ENCODE measurements at regions not wholly inside any gene's neighbourhood (a gene's known extent, or its start where the extent isn't known, plus 50 kb on each side); places are given as distances from the start of the nearest gene placed in this dataset.

DNA sequence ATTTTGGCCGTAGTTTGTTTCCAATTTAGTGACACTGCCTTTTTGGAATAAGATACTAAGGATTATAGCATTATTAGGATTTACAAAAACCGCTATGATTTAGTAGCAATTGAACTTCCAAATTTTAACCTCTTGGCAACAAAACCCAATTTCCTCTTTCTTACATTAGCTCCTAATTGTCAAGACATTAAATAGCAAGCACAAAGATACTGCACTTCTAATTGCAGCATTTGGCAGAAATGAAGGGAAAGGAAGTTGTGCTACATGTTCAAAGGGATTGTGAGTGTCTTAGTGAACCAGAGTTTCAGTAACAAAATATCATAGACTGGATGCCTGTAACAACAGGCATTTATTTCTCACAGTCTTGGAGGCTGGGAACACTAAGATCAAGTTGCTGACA is 99.9 kb downstream of the NUF2 start:
- POLR2A ChIA-PET = no interaction called here
- no peak for TF ChIP-seq L3MBTL2 (conservative IDR thresholded peaks at IDR 0.05)
- no peak for TF ChIP-seq BHLHE40 (IDR thresholded peaks at IDR 0.05; ENCODE audit: borderline replicate concordance)
- no peak for TF ChIP-seq LEF1 (IDR thresholded peaks at IDR 0.05; ENCODE audit: borderline replicate concordance)
- no peak for TF ChIP-seq FOXM1 (IDR thresholded peaks at IDR 0.05; ENCODE audit: borderline replicate concordance)
- TF ChIP-seq SUZ12 (IDR thresholded peaks at IDR 0.05) = no peak
- no peak for TF ChIP-seq ARNT (IDR thresholded peaks at IDR 0.05)
- no peak for TF ChIP-seq NFRKB (IDR thresholded peaks at IDR 0.05)
- TF ChIP-seq, protein P1, sequence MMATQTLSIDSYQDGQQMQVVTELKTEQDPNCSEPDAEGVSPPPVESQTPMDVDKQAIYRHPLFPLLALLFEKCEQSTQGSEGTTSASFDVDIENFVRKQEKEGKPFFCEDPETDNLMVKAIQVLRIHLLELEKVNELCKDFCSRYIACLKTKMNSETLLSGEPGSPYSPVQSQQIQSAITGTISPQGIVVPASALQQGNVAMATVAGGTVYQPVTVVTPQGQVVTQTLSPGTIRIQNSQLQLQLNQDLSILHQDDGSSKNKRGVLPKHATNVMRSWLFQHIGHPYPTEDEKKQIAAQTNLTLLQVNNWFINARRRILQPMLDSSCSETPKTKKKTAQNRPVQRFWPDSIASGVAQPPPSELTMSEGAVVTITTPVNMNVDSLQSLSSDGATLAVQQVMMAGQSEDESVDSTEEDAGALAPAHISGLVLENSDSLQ (IDR thresholded peaks at IDR 0.05) = no peak
- no peak for TF ChIP-seq HDGF (IDR thresholded peaks at IDR 0.05; ENCODE audit: borderline replicate concordance)
- no peak for TF ChIP-seq FOXA1 (IDR thresholded peaks at IDR 0.05)
- TF ChIP-seq TARDBP (IDR thresholded peaks at IDR 0.05) = no peak
- TF ChIP-seq ZNF384 (IDR thresholded peaks at IDR 0.05) = no peak
- no peak for TF ChIP-seq FOXK2 (IDR thresholded peaks at IDR 0.05)
- no peak for TF ChIP-seq SP1 (IDR thresholded peaks at IDR 0.05)
- no peak for TF ChIP-seq CTBP1 (IDR thresholded peaks at IDR 0.05; ENCODE audit: borderline replicate concordance)
- no peak for TF ChIP-seq ELF4 (IDR thresholded peaks at IDR 0.05)
- CTCF ChIA-PET = no interaction called here
- DNase-seq (ENCODE audit: extremely low spot score) = no peak

DNA sequence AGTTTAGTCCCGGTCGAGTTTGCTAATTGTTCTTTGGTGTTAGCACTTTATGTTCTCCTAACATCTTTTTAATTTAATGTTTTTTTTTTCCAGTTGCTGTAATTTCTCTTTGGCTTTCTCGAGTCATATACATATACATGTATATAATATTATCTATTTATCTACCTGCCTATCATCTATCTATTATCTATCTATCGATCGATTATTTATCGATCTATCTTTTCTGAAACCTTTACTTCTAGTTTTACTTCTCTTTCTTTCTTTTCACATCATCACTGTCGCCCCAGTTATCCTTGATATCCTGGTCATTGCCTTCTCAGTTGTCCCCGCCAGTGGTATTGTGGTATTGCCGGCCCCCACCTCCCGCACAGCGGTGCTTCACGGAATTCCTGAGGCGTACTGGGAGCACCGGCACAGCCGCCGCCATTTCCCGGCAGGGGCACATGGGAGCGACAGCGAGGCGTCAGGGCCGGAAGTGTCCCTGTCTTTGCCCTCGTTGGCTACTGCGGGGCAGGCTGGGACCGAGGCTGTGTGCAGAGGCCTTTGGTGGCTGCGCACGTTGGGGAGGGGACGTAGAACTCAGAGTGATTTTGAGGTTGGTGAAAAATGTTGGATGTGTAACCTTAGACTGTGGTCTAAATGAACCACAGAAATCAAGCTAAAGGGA is 101.1 kb downstream of the NUF2 start:
- POLR2A ChIA-PET = no interaction called here

DNA sequence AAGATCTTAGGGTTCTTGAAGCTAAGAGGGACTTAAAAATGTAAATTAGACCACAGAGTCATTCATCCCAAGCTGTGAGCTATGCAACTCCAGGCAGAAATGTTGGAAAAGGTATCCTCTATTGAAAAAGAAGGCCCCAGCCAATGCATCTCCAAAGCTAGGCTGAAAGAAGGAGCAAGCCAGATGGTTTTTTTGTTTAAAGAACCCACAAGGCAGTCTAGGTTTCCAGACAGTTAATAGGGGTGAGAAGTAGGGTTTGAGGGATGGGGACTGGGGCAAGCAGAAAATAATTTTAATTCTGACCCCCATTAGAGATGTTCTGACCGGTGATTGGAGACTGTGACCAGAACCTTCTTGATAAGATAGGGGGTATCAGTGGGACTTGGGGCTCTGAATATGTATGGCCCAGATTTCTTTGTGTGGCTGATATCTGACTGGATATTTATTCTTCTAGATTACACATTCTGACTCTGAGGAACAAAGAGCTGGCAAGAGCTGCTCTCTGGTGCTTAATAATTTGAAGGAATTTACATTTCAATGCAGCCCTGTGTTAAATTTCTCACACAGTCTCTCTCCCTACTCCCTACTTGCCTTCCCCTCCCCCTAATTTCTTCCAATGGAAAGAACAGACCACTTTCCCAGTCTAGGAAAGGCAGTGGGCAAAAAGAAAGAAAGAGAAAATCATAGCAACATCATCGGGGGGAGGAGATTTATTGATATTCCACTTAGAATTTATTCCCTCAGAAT is 104.9 kb downstream of the NUF2 start:
- no peak for DNase-seq (ENCODE audit: extremely low spot score)
- ChIA-PET CTCF (no interaction called here), POLR2A (no interaction called here)
- TF ChIP-seq, protein P1 (IDR thresholded peaks at IDR 0.05) = no peak
- no peak for TF ChIP-seq SUZ12 (IDR thresholded peaks at IDR 0.05)
- no peak for TF ChIP-seq L3MBTL2 (conservative IDR thresholded peaks at IDR 0.05)
- no peak for TF ChIP-seq FOXA1 (IDR thresholded peaks at IDR 0.05)
- TF ChIP-seq LEF1 (IDR thresholded peaks at IDR 0.05; ENCODE audit: borderline replicate concordance) = no peak
- TF ChIP-seq SP1 (IDR thresholded peaks at IDR 0.05) = no peak
- TF ChIP-seq ZNF384 (IDR thresholded peaks at IDR 0.05) = no peak
- no peak for TF ChIP-seq FOXK2 (IDR thresholded peaks at IDR 0.05)
- no peak for TF ChIP-seq NFRKB (IDR thresholded peaks at IDR 0.05)
- TF ChIP-seq HDGF (IDR thresholded peaks at IDR 0.05; ENCODE audit: borderline replicate concordance) = no peak
- no peak for TF ChIP-seq BHLHE40 (IDR thresholded peaks at IDR 0.05; ENCODE audit: borderline replicate concordance)
- TF ChIP-seq TARDBP (IDR thresholded peaks at IDR 0.05) = no peak
- TF ChIP-seq ARNT (IDR thresholded peaks at IDR 0.05) = no peak
- TF ChIP-seq FOXM1 (IDR thresholded peaks at IDR 0.05; ENCODE audit: borderline replicate concordance) = no peak
- TF ChIP-seq CTBP1 (IDR thresholded peaks at IDR 0.05; ENCODE audit: borderline replicate concordance) = no peak
- TF ChIP-seq ELF4 (IDR thresholded peaks at IDR 0.05) = no peak

More for the DNA sequence above, 101.1 kb downstream of the NUF2 start:
- TF ChIP-seq FOXM1 (IDR thresholded peaks at IDR 0.05; ENCODE audit: borderline replicate concordance) = no peak
- TF ChIP-seq L3MBTL2 (conservative IDR thresholded peaks at IDR 0.05) = no peak
- TF ChIP-seq ARNT (IDR thresholded peaks at IDR 0.05) = no peak
- TF ChIP-seq BHLHE40 (IDR thresholded peaks at IDR 0.05; ENCODE audit: borderline replicate concordance) = no peak
- no peak for TF ChIP-seq NFRKB (IDR thresholded peaks at IDR 0.05)
- no peak for TF ChIP-seq SP1 (IDR thresholded peaks at IDR 0.05)
- no peak for TF ChIP-seq ELF4 (IDR thresholded peaks at IDR 0.05)
- TF ChIP-seq HDGF (IDR thresholded peaks at IDR 0.05; ENCODE audit: borderline replicate concordance) = no peak
- no peak for TF ChIP-seq FOXA1 (IDR thresholded peaks at IDR 0.05)
- no peak for DNase-seq (ENCODE audit: extremely low spot score)
- CTCF ChIA-PET = no interaction called here

DNA sequence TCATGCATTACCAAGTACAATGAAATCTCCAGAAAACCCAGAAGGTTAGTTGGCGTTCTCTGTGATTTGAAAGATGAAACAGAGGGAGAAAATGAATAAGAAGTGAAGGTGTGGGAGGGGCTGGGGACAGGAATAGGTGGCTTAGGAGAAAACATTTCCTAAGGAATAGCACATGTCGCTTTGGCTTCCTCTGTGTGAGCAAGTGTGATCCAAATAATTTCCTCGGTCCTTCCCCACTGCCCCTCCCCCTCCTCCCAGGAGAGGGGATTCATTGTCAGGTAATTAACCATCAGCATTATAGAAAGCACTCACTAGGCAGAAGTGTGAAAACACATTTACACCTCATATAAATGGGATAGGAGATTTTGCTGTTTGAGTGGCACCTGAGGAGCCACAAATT is 105.5 kb downstream of the NUF2 start:
- CTCF ChIA-PET = no interaction called here
- TF ChIP-seq TARDBP (IDR thresholded peaks at IDR 0.05) (no peak), HDGF (IDR thresholded peaks at IDR 0.05; ENCODE audit: borderline replicate concordance) (no peak), FOXM1 (IDR thresholded peaks at IDR 0.05; ENCODE audit: borderline replicate concordance) (no peak), SP1 (IDR thresholded peaks at IDR 0.05) (no peak), ELF4 (IDR thresholded peaks at IDR 0.05) (no peak), CTBP1 (IDR thresholded peaks at IDR 0.05; ENCODE audit: borderline replicate concordance) (no peak), FOXK2 (IDR thresholded peaks at IDR 0.05) (no peak), LEF1 (IDR thresholded peaks at IDR 0.05; ENCODE audit: borderline replicate concordance) (no peak), FOXA1 (IDR thresholded peaks at IDR 0.05) (no peak)
- TF ChIP-seq, protein P1 (IDR thresholded peaks at IDR 0.05) = no peak
- POLR2A ChIA-PET = no interaction called here
- no peak for DNase-seq (ENCODE audit: extremely low spot score)

DNA sequence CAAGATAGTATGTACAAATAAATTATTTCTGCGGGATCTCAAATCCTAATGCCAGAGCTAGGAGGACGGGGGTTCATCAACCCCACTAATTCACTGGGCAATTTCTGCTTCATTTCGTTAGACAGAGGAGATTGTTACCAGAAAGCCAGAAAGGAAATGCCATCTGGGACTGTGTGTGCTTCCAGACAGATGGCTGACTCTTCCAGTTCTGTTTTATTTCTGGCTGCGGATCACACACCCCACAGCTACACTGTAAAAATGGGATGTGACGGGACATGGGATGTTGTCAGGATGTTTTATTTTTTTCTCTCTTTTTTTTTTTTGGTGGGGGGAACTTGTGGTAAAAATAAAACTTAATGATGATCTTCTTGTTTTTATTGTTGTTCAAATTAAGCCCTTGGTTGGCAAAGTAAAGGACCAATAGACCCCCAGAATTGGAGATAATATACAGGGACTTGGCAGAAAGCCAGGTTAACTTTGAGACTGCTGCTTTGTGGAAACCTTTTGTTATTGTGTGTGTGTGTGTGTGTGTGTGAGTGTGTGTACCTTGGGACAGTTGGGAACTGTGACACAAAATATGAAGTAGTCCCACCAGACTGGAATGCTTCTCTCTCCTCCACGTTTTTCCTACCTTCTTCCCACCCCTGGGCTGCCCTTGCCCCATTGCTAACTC is 114.5 kb downstream of the NUF2 start:
- no peak for DNase-seq (ENCODE audit: extremely low spot score)
- no peak for TF ChIP-seq ZNF384 (IDR thresholded peaks at IDR 0.05)
- no peak for TF ChIP-seq BHLHE40 (IDR thresholded peaks at IDR 0.05; ENCODE audit: borderline replicate concordance)
- TF ChIP-seq, protein P1 (IDR thresholded peaks at IDR 0.05) = no peak
- TF ChIP-seq LEF1 (IDR thresholded peaks at IDR 0.05; ENCODE audit: borderline replicate concordance) = no peak
- TF ChIP-seq TARDBP (IDR thresholded peaks at IDR 0.05) = no peak
- TF ChIP-seq CTBP1 (IDR thresholded peaks at IDR 0.05; ENCODE audit: borderline replicate concordance) = no peak
- no peak for TF ChIP-seq SUZ12 (IDR thresholded peaks at IDR 0.05)
- TF ChIP-seq SP1 (IDR thresholded peaks at IDR 0.05) = no peak
- no peak for TF ChIP-seq FOXM1 (IDR thresholded peaks at IDR 0.05; ENCODE audit: borderline replicate concordance)
- TF ChIP-seq NFRKB (IDR thresholded peaks at IDR 0.05) = no peak
- no peak for TF ChIP-seq ARNT (IDR thresholded peaks at IDR 0.05)
- ChIA-PET POLR2A (no interaction called here), CTCF (no interaction called here)
